ENCODE measurements at regions not wholly inside any gene's neighbourhood (a gene's known extent, or its start where the extent isn't known, plus 50 kb on each side); places are given as distances from the start of the nearest gene placed in this dataset.

DNA sequence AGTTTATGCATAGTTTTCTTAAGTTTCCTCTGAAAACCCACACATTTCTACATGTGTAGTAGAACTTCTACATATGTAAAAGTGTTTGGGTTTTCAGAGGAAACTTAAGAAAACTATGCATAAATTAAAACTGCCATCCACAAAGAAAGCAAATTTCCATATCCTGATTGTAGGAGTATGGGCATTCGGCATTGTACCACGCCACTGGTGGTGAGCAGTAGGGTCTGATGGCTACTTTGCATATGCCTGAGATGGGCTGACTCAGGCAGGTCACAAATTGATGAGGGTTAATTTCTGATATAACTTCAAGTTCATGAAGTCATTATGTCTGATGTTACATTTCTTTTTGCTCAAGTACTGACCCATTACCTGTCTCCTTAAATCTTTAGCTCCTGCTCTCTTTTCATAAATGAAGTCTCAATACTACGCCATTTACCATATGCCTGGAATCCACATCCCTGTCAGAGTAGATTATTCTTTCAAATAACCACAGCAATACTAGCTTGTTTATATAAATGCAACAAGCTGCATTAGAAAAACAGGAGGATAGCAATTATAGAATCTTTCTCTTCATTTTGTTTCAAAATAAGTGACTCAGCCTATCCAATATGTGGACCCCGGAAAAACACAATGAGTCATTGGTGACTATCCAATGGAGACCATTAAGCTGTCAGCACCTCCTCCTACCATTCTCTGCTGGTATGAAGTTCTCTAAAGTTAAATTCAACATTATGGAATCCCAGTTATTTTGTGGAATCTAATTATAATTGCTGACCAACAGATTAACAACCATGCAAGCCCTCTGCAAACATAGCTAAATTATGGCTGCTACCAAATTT, 355.2 kb upstream of the UBE2E3 start:
- no peaks in the 10 kb centered on the region for H3K27me3 ChIP-seq (ENCODE audit: insufficient read depth)
- POLR2A ChIA-PET = no interaction called here
- 52% methylated on average over 4 of the region's 4 CpGs for whole genome bisulfite sequencing (ENCODE audit: low lambda C conversion rate)

More for the DNA sequence above, 355.2 kb upstream of the UBE2E3 start:
- CTCF ChIA-PET = no interaction called here
- no peaks in the 10 kb centered on the region for H4K20me1 ChIP-seq (ENCODE audit: insufficient read depth)
- H3K4me3 ChIP-seq (ENCODE audit: low read depth in 2 of 2, low read length in 1 of 2) = no peak overlapping the region
- DNase-seq = no peak
- peaks cover 18% of the 10 kb centered on the region for H3F3A ChIP-seq (replicated peaks; ENCODE audit: insufficient read depth)
- H3K9me2 ChIP-seq = no peaks in the 10 kb centered on the region
- no peaks in the 10 kb centered on the region for H3K79me2 ChIP-seq (ENCODE audit: insufficient read depth)
- peak; percentile 97 for TF ChIP-seq TEAD4 (IDR thresholded peaks at IDR 0.05; ENCODE audit: borderline replicate concordance, insufficient read depth)
- TF ChIP-seq, protein P1, sequence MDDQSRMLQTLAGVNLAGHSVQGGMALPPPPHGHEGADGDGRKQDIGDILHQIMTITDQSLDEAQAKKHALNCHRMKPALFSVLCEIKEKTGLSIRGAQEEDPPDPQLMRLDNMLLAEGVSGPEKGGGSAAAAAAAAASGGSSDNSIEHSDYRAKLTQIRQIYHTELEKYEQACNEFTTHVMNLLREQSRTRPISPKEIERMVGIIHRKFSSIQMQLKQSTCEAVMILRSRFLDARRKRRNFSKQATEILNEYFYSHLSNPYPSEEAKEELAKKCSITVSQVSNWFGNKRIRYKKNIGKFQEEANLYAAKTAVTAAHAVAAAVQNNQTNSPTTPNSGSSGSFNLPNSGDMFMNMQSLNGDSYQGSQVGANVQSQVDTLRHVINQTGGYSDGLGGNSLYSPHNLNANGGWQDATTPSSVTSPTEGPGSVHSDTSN (IDR thresholded peaks at IDR 0.05) = peak; percentile 93
- TF ChIP-seq NFIC (IDR thresholded peaks at IDR 0.05; ENCODE audit: borderline replicate concordance) = peak; percentile 81
- TF ChIP-seq NRF1 (IDR thresholded peaks at IDR 0.05; ENCODE audit: low read depth, low read length) = no peak
- peak; percentile 46 to 96 for TF ChIP-seq EP300 (IDR thresholded peaks at IDR 0.05; ENCODE audit: borderline replicate concordance in 1 of 2, low read depth in 1 of 2, low read length in 1 of 2)
- peak; percentile 97 for TF ChIP-seq FOSL2 (IDR thresholded peaks at IDR 0.05; ENCODE audit: borderline replicate concordance, low read depth)
- TF ChIP-seq POLR2AphosphoS5 (IDR thresholded peaks at IDR 0.05; ENCODE audit: low read depth, low read length) = peak; percentile 76
- TF ChIP-seq, protein P2, sequence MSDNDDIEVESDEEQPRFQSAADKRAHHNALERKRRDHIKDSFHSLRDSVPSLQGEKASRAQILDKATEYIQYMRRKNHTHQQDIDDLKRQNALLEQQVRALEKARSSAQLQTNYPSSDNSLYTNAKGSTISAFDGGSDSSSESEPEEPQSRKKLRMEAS (IDR thresholded peaks at IDR 0.05; ENCODE audit: low read depth) = peak; percentile 28; the same call in 1 of the 2 replicates
- TF ChIP-seq, protein P3, sequence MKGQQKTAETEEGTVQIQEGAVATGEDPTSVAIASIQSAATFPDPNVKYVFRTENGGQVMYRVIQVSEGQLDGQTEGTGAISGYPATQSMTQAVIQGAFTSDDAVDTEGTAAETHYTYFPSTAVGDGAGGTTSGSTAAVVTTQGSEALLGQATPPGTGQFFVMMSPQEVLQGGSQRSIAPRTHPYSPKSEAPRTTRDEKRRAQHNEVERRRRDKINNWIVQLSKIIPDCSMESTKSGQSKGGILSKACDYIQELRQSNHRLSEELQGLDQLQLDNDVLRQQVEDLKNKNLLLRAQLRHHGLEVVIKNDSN (IDR thresholded peaks at IDR 0.05; ENCODE audit: borderline replicate concordance, low read depth) = no peak
- TF ChIP-seq TCF12 (IDR thresholded peaks at IDR 0.05) = peak; percentile 96
- TF ChIP-seq MEF2A (IDR thresholded peaks at IDR 0.05; ENCODE audit: borderline replicate concordance, low read depth) = peak; percentile 58; the same call in 1 of the 2 replicates
- TF ChIP-seq SIN3A (IDR thresholded peaks at IDR 0.05; ENCODE audit: borderline replicate concordance, low read depth, low read length) = 0 out of 2 replicates have a peak, but pooled peaks have one; percentile 17
- TF ChIP-seq, protein P4, sequence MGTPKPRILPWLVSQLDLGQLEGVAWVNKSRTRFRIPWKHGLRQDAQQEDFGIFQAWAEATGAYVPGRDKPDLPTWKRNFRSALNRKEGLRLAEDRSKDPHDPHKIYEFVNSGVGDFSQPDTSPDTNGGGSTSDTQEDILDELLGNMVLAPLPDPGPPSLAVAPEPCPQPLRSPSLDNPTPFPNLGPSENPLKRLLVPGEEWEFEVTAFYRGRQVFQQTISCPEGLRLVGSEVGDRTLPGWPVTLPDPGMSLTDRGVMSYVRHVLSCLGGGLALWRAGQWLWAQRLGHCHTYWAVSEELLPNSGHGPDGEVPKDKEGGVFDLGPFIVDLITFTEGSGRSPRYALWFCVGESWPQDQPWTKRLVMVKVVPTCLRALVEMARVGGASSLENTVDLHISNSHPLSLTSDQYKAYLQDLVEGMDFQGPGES (IDR thresholded peaks at IDR 0.05; ENCODE audit: low read depth, low read length) = no peak
- no peak for TF ChIP-seq SMC3 (IDR thresholded peaks at IDR 0.05; ENCODE audit: low read depth, low read length)
- TF ChIP-seq, protein P5, sequence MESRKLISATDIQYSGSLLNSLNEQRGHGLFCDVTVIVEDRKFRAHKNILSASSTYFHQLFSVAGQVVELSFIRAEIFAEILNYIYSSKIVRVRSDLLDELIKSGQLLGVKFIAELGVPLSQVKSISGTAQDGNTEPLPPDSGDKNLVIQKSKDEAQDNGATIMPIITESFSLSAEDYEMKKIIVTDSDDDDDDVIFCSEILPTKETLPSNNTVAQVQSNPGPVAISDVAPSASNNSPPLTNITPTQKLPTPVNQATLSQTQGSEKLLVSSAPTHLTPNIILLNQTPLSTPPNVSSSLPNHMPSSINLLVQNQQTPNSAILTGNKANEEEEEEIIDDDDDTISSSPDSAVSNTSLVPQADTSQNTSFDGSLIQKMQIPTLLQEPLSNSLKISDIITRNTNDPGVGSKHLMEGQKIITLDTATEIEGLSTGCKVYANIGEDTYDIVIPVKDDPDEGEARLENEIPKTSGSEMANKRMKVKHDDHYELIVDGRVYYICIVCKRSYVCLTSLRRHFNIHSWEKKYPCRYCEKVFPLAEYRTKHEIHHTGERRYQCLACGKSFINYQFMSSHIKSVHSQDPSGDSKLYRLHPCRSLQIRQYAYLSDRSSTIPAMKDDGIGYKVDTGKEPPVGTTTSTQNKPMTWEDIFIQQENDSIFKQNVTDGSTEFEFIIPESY (IDR thresholded peaks at IDR 0.05; ENCODE audit: borderline replicate concordance, low read depth) = peak; percentile 69; the same call in 1 of the 2 replicates
- TF ChIP-seq JUND (IDR thresholded peaks at IDR 0.05) = peak; percentile 97
- peak; percentile 90 for TF ChIP-seq FOXM1 (IDR thresholded peaks at IDR 0.05; ENCODE audit: low read depth)
- no peak overlapping the region for H3K9ac ChIP-seq
- H3K4me1 ChIP-seq (ENCODE audit: control insufficient read depth in 1 of 2, insufficient read depth in 2 of 2, low read depth in 1 of 2, low read length in 1 of 2) = no peaks in the 10 kb centered on the region; a peak in 1 of 4 replicates
- H3K4me2 ChIP-seq = no peak overlapping the region
- H3K36me3 ChIP-seq (replicated peaks in 1 of 2; ENCODE audit: control insufficient read depth in 1 of 2, insufficient read depth in 2 of 2, low read length in 1 of 2) = no peaks in the 10 kb centered on the region
- no peak overlapping the region for H2AFZ ChIP-seq (ENCODE audit: low read depth)
- H3K27ac ChIP-seq (ENCODE audit: low read depth in 2 of 2, low read length in 1 of 2) = peak overlapping the region in 1 of 2 experiments; percentile 66; a peak in 3 of 4 replicates
- H3K9me3 ChIP-seq = no peaks in the 10 kb centered on the region

Measured in SK-N-SH (cell line).